ENCODE measurements at regions not wholly inside any gene's neighbourhood (a gene's known extent, or its start where the extent isn't known, plus 50 kb on each side); places are given as distances from the start of the nearest gene placed in this dataset.

- TF ChIP-seq POLR2A (IDR thresholded peaks at IDR 0.05) (no peak), CTCF (IDR thresholded peaks at IDR 0.05) (no peak)
These were observed 580.1 kb upstream of the AUTS2 start for GRCh38 chr7:69018200-69018599.
